ENCODE measurements at regions not wholly inside any gene's neighbourhood (a gene's known extent, or its start where the extent isn't known, plus 50 kb on each side); places are given as distances from the start of the nearest gene placed in this dataset.

DNA sequence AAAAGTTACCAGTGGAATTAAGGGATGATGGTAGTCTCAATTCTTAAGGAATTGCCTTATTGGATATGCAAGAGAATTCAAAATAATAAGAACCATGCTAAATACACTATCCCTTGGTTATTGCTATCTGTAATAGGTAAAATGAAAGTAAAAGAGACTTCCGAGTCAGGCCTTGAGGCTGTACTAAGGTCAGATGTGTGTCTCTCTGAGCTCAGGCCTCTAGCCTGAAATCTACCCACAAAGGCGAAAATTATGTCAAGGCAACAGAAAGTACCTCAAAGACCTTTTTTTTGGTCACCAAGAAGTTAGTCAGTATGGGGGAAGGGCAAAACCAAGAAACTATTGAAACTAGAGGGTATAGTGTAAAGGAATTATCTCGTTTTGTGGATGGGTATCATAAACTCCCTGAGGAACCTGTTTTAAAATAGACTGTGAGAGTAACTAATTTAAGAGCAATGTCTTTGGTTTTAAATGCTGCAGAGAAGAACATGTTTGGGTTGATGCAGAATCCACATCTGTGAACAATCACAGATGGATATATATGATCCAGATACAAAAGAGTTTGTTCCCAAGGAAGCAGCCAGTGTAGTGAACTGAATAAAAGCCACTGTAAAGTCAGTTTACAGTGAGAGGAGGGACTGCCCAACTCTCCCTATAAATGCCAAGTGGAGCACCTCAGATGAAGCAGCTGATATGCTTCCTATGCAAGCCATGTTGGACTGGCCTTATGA is 382.3 kb upstream of the SEMA6D start:
- H3K27ac Mint-ChIP-seq: no peak overlapping the region
- no peak for DNase-seq (ENCODE audit: low spot score)
- POLR2A ChIA-PET: no interaction called here
- no peaks in the 10 kb centered on the region; the same call in 1 of the 2 replicates for H3K36me3 Mint-ChIP-seq
- no peaks in the 10 kb centered on the region for H3K9me3 Mint-ChIP-seq
- no peak for TF ChIP-seq ELF4 (CRISPR knock-in tag; IDR thresholded peaks at IDR 0.05; ENCODE audit: low read depth)
- TF ChIP-seq NFE2L1 (CRISPR knock-in tag; IDR thresholded peaks at IDR 0.05): no peak
- TF ChIP-seq, protein P1, sequence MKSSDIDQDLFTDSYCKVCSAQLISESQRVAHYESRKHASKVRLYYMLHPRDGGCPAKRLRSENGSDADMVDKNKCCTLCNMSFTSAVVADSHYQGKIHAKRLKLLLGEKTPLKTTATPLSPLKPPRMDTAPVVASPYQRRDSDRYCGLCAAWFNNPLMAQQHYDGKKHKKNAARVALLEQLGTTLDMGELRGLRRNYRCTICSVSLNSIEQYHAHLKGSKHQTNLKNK (CRISPR knock-in tag; IDR thresholded peaks at IDR 0.05): no peak
- TF ChIP-seq, protein P2, sequence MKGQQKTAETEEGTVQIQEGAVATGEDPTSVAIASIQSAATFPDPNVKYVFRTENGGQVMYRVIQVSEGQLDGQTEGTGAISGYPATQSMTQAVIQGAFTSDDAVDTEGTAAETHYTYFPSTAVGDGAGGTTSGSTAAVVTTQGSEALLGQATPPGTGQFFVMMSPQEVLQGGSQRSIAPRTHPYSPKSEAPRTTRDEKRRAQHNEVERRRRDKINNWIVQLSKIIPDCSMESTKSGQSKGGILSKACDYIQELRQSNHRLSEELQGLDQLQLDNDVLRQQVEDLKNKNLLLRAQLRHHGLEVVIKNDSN (CRISPR knock-in tag; IDR thresholded peaks at IDR 0.05): no peak
- TF ChIP-seq ZNF138 (CRISPR knock-in tag; conservative IDR thresholded peaks at IDR 0.05): no peak
- TF ChIP-seq MXD4 (CRISPR knock-in tag; IDR thresholded peaks at IDR 0.05; ENCODE audit: borderline replicate concordance): no peak
- TF ChIP-seq, protein P3, sequence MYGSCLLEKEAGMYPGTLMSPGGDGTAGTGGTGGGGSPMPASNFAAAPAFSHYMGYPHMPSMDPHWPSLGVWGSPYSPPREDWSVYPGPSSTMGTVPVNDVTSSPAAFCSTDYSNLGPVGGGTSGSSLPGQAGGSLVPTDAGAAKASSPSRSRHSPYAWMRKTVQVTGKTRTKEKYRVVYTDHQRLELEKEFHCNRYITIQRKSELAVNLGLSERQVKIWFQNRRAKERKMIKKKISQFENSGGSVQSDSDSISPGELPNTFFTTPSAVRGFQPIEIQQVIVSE (CRISPR knock-in tag; IDR thresholded peaks at IDR 0.05; ENCODE audit: borderline replicate concordance): no peak
- TF ChIP-seq NR2C2 (CRISPR knock-in tag; IDR thresholded peaks at IDR 0.05): no peak
- no peak for TF ChIP-seq EMX1 (CRISPR knock-in tag; IDR thresholded peaks at IDR 0.05)
- no peak for TF ChIP-seq RORB (CRISPR knock-in tag; IDR thresholded peaks at IDR 0.05)
- no peak for TF ChIP-seq ZNF232 (CRISPR knock-in tag; IDR thresholded peaks at IDR 0.05)
- no peak for TF ChIP-seq CREB1 (CRISPR knock-in tag; IDR thresholded peaks at IDR 0.05)
- TF ChIP-seq CREM (CRISPR knock-in tag; IDR thresholded peaks at IDR 0.05): no peak
- no peak for TF ChIP-seq ZNF423 (CRISPR knock-in tag; IDR thresholded peaks at IDR 0.05)
- TF ChIP-seq, protein P4, sequence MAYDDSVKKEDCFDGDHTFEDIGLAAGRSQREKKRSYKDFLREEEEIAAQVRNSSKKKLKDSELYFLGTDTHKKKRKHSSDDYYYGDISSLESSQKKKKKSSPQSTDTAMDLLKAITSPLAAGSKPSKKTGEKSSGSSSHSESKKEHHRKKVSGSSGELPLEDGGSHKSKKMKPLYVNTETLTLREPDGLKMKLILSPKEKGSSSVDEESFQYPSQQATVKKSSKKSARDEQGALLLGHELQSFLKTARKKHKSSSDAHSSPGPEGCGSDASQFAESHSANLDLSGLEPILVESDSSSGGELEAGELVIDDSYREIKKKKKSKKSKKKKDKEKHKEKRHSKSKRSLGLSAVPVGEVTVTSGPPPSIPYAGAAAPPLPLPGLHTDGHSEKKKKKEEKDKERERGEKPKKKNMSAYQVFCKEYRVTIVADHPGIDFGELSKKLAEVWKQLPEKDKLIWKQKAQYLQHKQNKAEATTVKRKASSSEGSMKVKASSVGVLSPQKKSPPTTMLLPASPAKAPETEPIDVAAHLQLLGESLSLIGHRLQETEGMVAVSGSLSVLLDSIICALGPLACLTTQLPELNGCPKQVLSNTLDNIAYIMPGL (CRISPR knock-in tag; IDR thresholded peaks at IDR 0.05): no peak
- TF ChIP-seq, protein P5, sequence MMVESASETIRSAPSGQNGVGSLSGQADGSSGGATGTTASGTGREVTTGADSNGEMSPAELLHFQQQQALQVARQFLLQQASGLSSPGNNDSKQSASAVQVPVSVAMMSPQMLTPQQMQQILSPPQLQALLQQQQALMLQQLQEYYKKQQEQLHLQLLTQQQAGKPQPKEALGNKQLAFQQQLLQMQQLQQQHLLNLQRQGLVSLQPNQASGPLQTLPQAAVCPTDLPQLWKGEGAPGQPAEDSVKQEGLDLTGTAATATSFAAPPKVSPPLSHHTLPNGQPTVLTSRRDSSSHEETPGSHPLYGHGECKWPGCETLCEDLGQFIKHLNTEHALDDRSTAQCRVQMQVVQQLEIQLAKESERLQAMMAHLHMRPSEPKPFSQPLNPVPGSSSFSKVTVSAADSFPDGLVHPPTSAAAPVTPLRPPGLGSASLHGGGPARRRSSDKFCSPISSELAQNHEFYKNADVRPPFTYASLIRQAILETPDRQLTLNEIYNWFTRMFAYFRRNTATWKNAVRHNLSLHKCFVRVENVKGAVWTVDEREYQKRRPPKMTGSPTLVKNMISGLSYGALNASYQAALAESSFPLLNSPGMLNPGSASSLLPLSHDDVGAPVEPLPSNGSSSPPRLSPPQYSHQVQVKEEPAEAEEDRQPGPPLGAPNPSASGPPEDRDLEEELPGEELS (CRISPR knock-in tag; IDR thresholded peaks at IDR 0.05): no peak
- TF ChIP-seq ZNF416 (CRISPR knock-in tag; IDR thresholded peaks at IDR 0.05): no peak
- ATAC-seq: no peak
- CTCF ChIA-PET: no interaction called here
- H3K4me1 Mint-ChIP-seq: peaks cover 12% of the 10 kb centered on the region
- no peak overlapping the region for H3K4me3 Mint-ChIP-seq
- H3K27me3 Mint-ChIP-seq (ENCODE audit: low read depth): peaks cover 6% of the 10 kb centered on the region

DNA sequence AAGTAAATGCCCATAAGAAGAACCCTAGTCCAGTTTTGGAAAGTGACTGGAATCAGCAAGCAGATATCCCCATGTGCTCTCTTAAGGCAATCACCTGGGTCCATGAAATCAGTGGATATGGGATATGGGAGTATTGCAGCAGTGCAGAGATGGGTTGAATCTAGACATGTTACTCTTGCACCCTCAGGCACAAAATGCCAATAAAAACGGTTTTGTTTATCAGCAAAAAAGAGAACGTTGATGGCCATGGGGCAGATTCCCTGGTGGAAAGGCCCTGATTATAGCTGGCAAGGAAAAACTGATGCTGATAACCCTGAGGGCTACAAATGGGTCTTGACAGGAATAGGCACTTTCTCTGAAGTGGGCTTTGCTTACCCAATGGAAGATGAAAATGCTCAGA is 380.2 kb upstream of the SEMA6D start:
- ChIA-PET CTCF (no interaction called here), POLR2A (no interaction called here)
- H3K36me3 Mint-ChIP-seq: no peaks in the 10 kb centered on the region; the same call in 1 of the 2 replicates
- H3K4me1 Mint-ChIP-seq: peaks cover 5% of the 10 kb centered on the region
- H3K4me3 Mint-ChIP-seq: no peak overlapping the region
- ATAC-seq (no peak), DNase-seq (ENCODE audit: low spot score) (no peak)
- no peaks in the 10 kb centered on the region for H3K9me3 Mint-ChIP-seq
- H3K27ac Mint-ChIP-seq: no peak overlapping the region
- peaks cover 6% of the 10 kb centered on the region for H3K27me3 Mint-ChIP-seq (ENCODE audit: low read depth)
- TF ChIP-seq RELA (CRISPR knock-in tag; IDR thresholded peaks at IDR 0.05; ENCODE audit: borderline replicate concordance): no peak
- no peak for TF ChIP-seq ZNF416 (CRISPR knock-in tag; IDR thresholded peaks at IDR 0.05)
- TF ChIP-seq SP1 (CRISPR knock-in tag; conservative IDR thresholded peaks at IDR 0.05): no peak
- TF ChIP-seq NR1H2 (CRISPR knock-in tag; IDR thresholded peaks at IDR 0.05): no peak
- TF ChIP-seq ZNF263 (CRISPR knock-in tag; IDR thresholded peaks at IDR 0.05; ENCODE audit: low read depth): no peak
- TF ChIP-seq ZNF121 (CRISPR knock-in tag; IDR thresholded peaks at IDR 0.05): no peak
- no peak for TF ChIP-seq MXD4 (CRISPR knock-in tag; IDR thresholded peaks at IDR 0.05; ENCODE audit: borderline replicate concordance)
- no peak for TF ChIP-seq CBFB (CRISPR knock-in tag; IDR thresholded peaks at IDR 0.05; ENCODE audit: low read depth)
- TF ChIP-seq, protein P6, sequence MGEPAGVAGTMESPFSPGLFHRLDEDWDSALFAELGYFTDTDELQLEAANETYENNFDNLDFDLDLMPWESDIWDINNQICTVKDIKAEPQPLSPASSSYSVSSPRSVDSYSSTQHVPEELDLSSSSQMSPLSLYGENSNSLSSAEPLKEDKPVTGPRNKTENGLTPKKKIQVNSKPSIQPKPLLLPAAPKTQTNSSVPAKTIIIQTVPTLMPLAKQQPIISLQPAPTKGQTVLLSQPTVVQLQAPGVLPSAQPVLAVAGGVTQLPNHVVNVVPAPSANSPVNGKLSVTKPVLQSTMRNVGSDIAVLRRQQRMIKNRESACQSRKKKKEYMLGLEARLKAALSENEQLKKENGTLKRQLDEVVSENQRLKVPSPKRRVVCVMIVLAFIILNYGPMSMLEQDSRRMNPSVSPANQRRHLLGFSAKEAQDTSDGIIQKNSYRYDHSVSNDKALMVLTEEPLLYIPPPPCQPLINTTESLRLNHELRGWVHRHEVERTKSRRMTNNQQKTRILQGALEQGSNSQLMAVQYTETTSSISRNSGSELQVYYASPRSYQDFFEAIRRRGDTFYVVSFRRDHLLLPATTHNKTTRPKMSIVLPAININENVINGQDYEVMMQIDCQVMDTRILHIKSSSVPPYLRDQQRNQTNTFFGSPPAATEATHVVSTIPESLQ (CRISPR knock-in tag; IDR thresholded peaks at IDR 0.05): no peak
- no peak for TF ChIP-seq GTF2I (CRISPR knock-in tag; conservative IDR thresholded peaks at IDR 0.05)
- TF ChIP-seq, protein P2 (CRISPR knock-in tag; IDR thresholded peaks at IDR 0.05): no peak
- TF ChIP-seq, protein P7, sequence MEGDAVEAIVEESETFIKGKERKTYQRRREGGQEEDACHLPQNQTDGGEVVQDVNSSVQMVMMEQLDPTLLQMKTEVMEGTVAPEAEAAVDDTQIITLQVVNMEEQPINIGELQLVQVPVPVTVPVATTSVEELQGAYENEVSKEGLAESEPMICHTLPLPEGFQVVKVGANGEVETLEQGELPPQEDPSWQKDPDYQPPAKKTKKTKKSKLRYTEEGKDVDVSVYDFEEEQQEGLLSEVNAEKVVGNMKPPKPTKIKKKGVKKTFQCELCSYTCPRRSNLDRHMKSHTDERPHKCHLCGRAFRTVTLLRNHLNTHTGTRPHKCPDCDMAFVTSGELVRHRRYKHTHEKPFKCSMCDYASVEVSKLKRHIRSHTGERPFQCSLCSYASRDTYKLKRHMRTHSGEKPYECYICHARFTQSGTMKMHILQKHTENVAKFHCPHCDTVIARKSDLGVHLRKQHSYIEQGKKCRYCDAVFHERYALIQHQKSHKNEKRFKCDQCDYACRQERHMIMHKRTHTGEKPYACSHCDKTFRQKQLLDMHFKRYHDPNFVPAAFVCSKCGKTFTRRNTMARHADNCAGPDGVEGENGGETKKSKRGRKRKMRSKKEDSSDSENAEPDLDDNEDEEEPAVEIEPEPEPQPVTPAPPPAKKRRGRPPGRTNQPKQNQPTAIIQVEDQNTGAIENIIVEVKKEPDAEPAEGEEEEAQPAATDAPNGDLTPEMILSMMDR (IDR thresholded peaks at IDR 0.05): no peak
- no peak for TF ChIP-seq EMX1 (CRISPR knock-in tag; IDR thresholded peaks at IDR 0.05)

Measured in WTC11 (cell line).